ENCODE measurements at regions not wholly inside any gene's neighbourhood (a gene's known extent, or its start where the extent isn't known, plus 50 kb on each side); places are given as distances from the start of the nearest gene placed in this dataset.

- TF ChIP-seq REST (IDR thresholded peaks at IDR 0.05; ENCODE audit: low read depth) (no peak), EGR1 (IDR thresholded peaks at IDR 0.05) (no peak), CEBPB (IDR thresholded peaks at IDR 0.05) (no peak), YY1 (IDR thresholded peaks at IDR 0.05; ENCODE audit: low read depth) (no peak), TEAD4 (IDR thresholded peaks at IDR 0.05) (no peak), TAF1 (IDR thresholded peaks at IDR 0.05; ENCODE audit: low read depth) (no peak), EP300 (IDR thresholded peaks at IDR 0.05; ENCODE audit: borderline replicate concordance) (no peak), FOXM1 (IDR thresholded peaks at IDR 0.05; ENCODE audit: borderline replicate concordance, low read depth) (no peak), CREB1 (IDR thresholded peaks at IDR 0.05; ENCODE audit: low read depth) (no peak), TCF12 (IDR thresholded peaks at IDR 0.05; ENCODE audit: low read depth) (no peak)
- TF ChIP-seq, protein P1, sequence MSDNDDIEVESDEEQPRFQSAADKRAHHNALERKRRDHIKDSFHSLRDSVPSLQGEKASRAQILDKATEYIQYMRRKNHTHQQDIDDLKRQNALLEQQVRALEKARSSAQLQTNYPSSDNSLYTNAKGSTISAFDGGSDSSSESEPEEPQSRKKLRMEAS (IDR thresholded peaks at IDR 0.05): no peak
- TF ChIP-seq, protein P2, sequence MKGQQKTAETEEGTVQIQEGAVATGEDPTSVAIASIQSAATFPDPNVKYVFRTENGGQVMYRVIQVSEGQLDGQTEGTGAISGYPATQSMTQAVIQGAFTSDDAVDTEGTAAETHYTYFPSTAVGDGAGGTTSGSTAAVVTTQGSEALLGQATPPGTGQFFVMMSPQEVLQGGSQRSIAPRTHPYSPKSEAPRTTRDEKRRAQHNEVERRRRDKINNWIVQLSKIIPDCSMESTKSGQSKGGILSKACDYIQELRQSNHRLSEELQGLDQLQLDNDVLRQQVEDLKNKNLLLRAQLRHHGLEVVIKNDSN (IDR thresholded peaks at IDR 0.05): no peak
Measured at GRCh38 chr15:69552057-69552815, 99.6 kb downstream of the RPLP1 start.

All from Ishikawa (cell line).